ENCODE measurements at regions not wholly inside any gene's neighbourhood (a gene's known extent, or its start where the extent isn't known, plus 50 kb on each side); places are given as distances from the start of the nearest gene placed in this dataset.

- Histone ChIP-seq H3K9me2 (ENCODE audit: insufficient read depth, low read length) (no peaks in the 10 kb centered on the region), H2AFZ (ENCODE audit: low read depth, low read length) (no peak overlapping the region), H3K4me3 (ENCODE audit: low read length) (no peak overlapping the region), H3K9ac (ENCODE audit: low read length) (no peak overlapping the region), H3K79me2 (replicated peaks; ENCODE audit: insufficient read depth, low read length) (no peaks in the 10 kb centered on the region), H3K27me3 (ENCODE audit: insufficient read depth, low read depth, low read length) (no peaks in the 10 kb centered on the region), H3F3A (ENCODE audit: insufficient read depth, low read length, poor library complexity, severe bottlenecking) (no peaks in the 10 kb centered on the region), H3K9me3 (ENCODE audit: low read length) (no peaks in the 10 kb centered on the region), H3K4me2 (ENCODE audit: low read length) (no peak overlapping the region), H3K27ac (ENCODE audit: low read length) (no peak overlapping the region), H3K36me3 (ENCODE audit: insufficient read depth, low read length) (no peaks in the 10 kb centered on the region), H4K20me1 (ENCODE audit: insufficient read depth) (no peaks in the 10 kb centered on the region)
- TF ChIP-seq RAD21 (conservative IDR thresholded peaks at IDR 0.05) (no peak), CTCF (IDR thresholded peaks at IDR 0.05; ENCODE audit: poor library complexity, severe bottlenecking) (no peak), POLR2AphosphoS5 (IDR thresholded peaks at IDR 0.05) (no peak), TAF1 (IDR thresholded peaks at IDR 0.05; ENCODE audit: low read depth) (no peak), REST (IDR thresholded peaks at IDR 0.05; ENCODE audit: borderline replicate concordance) (no peak), EZH2 (IDR thresholded peaks at IDR 0.05; ENCODE audit: borderline replicate concordance, insufficient read depth, low read length, poor library complexity, severe bottlenecking) (no peak), EP300 (conservative IDR thresholded peaks at IDR 0.05; ENCODE audit: poor library complexity, severe bottlenecking) (no peak), MXI1 (conservative IDR thresholded peaks at IDR 0.05; ENCODE audit: poor library complexity, severe bottlenecking) (no peak), SMC3 (conservative IDR thresholded peaks at IDR 0.05; ENCODE audit: poor library complexity) (no peak)
Observed at GRCh38 chr11:87384078-87384729, 346.5 kb downstream of the TMEM135 start.

GRCh38 chr11:87374038-87374807, 336.5 kb downstream of the TMEM135 start:
- H3K27me3 ChIP-seq (ENCODE audit: insufficient read depth, low read depth, low read length), result no peaks in the 10 kb centered on the region
- H3K9me3 ChIP-seq (ENCODE audit: low read length), result no peaks in the 10 kb centered on the region
- no peaks in the 10 kb centered on the region for H4K20me1 ChIP-seq (ENCODE audit: insufficient read depth)
- no peaks in the 10 kb centered on the region for H3K36me3 ChIP-seq (ENCODE audit: insufficient read depth, low read length)
- H3K9ac ChIP-seq (ENCODE audit: low read length), result no peak overlapping the region
- no peaks in the 10 kb centered on the region for H3F3A ChIP-seq (ENCODE audit: insufficient read depth, low read length, poor library complexity, severe bottlenecking)
- no peak overlapping the region for H3K27ac ChIP-seq (ENCODE audit: low read length)
- H3K4me2 ChIP-seq (ENCODE audit: low read length), result no peak overlapping the region
- TF ChIP-seq CTCF (IDR thresholded peaks at IDR 0.05; ENCODE audit: poor library complexity, severe bottlenecking) (no peak), REST (IDR thresholded peaks at IDR 0.05; ENCODE audit: borderline replicate concordance) (no peak), MXI1 (conservative IDR thresholded peaks at IDR 0.05; ENCODE audit: poor library complexity, severe bottlenecking) (no peak), SMC3 (conservative IDR thresholded peaks at IDR 0.05; ENCODE audit: poor library complexity) (no peak), EP300 (conservative IDR thresholded peaks at IDR 0.05; ENCODE audit: poor library complexity, severe bottlenecking) (no peak), TAF1 (IDR thresholded peaks at IDR 0.05; ENCODE audit: low read depth) (no peak)
- no peak overlapping the region for H2AFZ ChIP-seq (ENCODE audit: low read depth, low read length)
- H3K79me2 ChIP-seq (replicated peaks; ENCODE audit: insufficient read depth, low read length), result no peaks in the 10 kb centered on the region
- H3K9me2 ChIP-seq (ENCODE audit: insufficient read depth, low read length), result no peaks in the 10 kb centered on the region
- H3K4me3 ChIP-seq (ENCODE audit: low read length), result no peak overlapping the region

Measured in neural cell (in vitro differentiated cells).